ENCODE measurements at regions not wholly inside any gene's neighbourhood (a gene's known extent, or its start where the extent isn't known, plus 50 kb on each side); places are given as distances from the start of the nearest gene placed in this dataset.

DNA sequence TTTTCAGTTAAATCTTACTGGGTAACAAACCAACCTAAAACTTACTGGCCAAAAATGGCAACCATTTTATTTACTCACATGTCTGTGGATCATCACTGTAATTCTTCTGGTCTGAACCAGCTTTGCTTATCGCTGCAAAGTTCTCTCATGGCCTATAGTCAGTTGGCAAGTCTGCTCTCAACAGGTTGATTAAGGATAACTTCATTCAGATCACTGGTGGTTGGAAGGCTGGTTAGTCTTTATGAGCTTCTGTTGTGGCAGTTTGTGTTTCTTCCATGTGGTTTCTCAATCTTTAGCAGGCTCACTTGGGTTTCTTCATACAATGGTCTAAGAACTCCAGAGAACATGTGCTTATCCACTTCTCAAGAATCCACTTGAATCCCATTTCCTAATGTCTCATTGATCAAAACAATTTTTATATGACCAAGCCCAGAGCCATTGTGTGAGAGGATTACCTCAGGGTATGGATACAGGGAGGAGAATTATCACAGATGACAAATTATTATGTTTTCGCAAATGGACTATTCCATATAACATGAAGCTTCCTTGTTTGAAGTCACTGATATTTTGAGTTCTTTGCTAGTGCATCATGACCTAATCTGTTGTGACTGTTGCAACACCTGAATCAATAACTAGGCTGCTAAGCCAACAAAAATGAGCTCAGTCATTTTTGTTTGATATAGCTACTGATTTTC, 155.4 kb upstream of the BMP2 start (continued):
- TF ChIP-seq, protein P1, sequence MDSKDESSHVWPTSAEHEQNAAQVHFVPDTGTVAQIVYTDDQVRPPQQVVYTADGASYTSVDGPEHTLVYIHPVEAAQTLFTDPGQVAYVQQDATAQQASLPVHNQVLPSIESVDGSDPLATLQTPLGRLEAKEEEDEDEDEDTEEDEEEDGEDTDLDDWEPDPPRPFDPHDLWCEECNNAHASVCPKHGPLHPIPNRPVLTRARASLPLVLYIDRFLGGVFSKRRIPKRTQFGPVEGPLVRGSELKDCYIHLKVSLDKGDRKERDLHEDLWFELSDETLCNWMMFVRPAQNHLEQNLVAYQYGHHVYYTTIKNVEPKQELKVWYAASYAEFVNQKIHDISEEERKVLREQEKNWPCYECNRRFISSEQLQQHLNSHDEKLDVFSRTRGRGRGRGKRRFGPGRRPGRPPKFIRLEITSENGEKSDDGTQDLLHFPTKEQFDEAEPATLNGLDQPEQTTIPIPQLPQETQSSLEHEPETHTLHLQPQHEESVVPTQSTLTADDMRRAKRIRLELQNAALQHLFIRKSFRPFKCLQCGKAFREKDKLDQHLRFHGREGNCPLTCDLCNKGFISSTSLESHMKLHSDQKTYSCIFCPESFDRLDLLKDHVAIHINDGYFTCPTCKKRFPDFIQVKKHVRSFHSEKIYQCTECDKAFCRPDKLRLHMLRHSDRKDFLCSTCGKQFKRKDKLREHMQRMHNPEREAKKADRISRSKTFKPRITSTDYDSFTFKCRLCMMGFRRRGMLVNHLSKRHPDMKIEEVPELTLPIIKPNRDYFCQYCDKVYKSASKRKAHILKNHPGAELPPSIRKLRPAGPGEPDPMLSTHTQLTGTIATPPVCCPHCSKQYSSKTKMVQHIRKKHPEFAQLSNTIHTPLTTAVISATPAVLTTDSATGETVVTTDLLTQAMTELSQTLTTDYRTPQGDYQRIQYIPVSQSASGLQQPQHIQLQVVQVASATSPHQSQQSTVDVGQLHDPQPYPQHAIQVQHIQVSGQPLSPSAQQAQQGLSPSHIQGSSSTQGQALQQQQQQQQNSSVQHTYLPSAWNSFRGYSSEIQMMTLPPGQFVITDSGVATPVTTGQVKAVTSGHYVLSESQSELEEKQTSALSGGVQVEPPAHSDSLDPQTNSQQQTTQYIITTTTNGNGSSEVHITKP (CRISPR knock-in tag; IDR thresholded peaks at IDR 0.05; ENCODE audit: low read depth) = peak; percentile 75; the same call in 1 of the 2 replicates
- no peak for TF ChIP-seq MYC (CRISPR knock-in tag; IDR thresholded peaks at IDR 0.05; ENCODE audit: borderline replicate concordance)
- no peak for TF ChIP-seq ZNF101 (CRISPR knock-in tag; IDR thresholded peaks at IDR 0.05; ENCODE audit: borderline replicate concordance, low read depth)
- TF ChIP-seq ZNF331 (CRISPR knock-in tag; IDR thresholded peaks at IDR 0.05) = no peak
- no peak for TF ChIP-seq SMARCC2 (IDR thresholded peaks at IDR 0.05)
- TF ChIP-seq EP300 (IDR thresholded peaks at IDR 0.05; ENCODE audit: low read depth in 2 of 2, low read length in 2 of 2) = 0 out of 4 replicates have a peak, but pooled peaks of 1 of the 2 experiments have one; percentile 42
- TF ChIP-seq EP300 (CRISPR knock-in tag; IDR thresholded peaks at IDR 0.05; ENCODE audit: borderline replicate concordance) = no peak
- no peak for TF ChIP-seq NFATC3 (CRISPR knock-in tag; IDR thresholded peaks at IDR 0.05)
- TF ChIP-seq EHMT2 (IDR thresholded peaks at IDR 0.05; ENCODE audit: borderline replicate concordance, low read depth, low read length) = no peak
- peak; percentile 59; the same call in 1 of the 2 replicates for TF ChIP-seq ZFP82 (CRISPR knock-in tag; IDR thresholded peaks at IDR 0.05; ENCODE audit: borderline replicate concordance)
- 0 out of 2 replicates have a peak, but pooled peaks have one; percentile 71 for TF ChIP-seq ZNF670 (CRISPR knock-in tag; IDR thresholded peaks at IDR 0.05; ENCODE audit: borderline replicate concordance)
- no peak for TF ChIP-seq ZNF782 (CRISPR knock-in tag; IDR thresholded peaks at IDR 0.05; ENCODE audit: borderline replicate concordance)
- no peak for TF ChIP-seq FOXP1 (IDR thresholded peaks at IDR 0.05)
- peak; percentile 85 for TF ChIP-seq FOXP1 (CRISPR knock-in tag; IDR thresholded peaks at IDR 0.05)
- TF ChIP-seq NFE2L2 (IDR thresholded peaks at IDR 0.05; ENCODE audit: low read length) = 0 out of 2 replicates have a peak, but pooled peaks have one; percentile 14
- TF ChIP-seq ZNF614 (CRISPR knock-in tag; IDR thresholded peaks at IDR 0.05; ENCODE audit: borderline replicate concordance) = peak; percentile 74
- no peak for TF ChIP-seq SOX6 (IDR thresholded peaks at IDR 0.05)
- peak; percentile 30; the same call in 1 of the 2 replicates for TF ChIP-seq SOX6 (CRISPR knock-in tag; IDR thresholded peaks at IDR 0.05)
- TF ChIP-seq FOSL2 (CRISPR knock-in tag; IDR thresholded peaks at IDR 0.05) = peak; percentile 65
- TF ChIP-seq ZBTB21 (CRISPR knock-in tag; IDR thresholded peaks at IDR 0.05) = peak; percentile 43; the same call in 1 of the 2 replicates
- TF ChIP-seq MAFF (IDR thresholded peaks at IDR 0.05; ENCODE audit: low read depth, low read length) = peak; percentile 33; the same call in 1 of the 2 replicates
- no peak for TF ChIP-seq GABPA (IDR thresholded peaks at IDR 0.05; ENCODE audit: low read depth, low read length)
- TF ChIP-seq GABPA (CRISPR knock-in tag; IDR thresholded peaks at IDR 0.05; ENCODE audit: low read depth) = peak; percentile 25; the same call in 1 of the 2 replicates
- TF ChIP-seq HES4 (CRISPR knock-in tag; IDR thresholded peaks at IDR 0.05; ENCODE audit: borderline replicate concordance) = no peak
- TF ChIP-seq, protein P2, sequence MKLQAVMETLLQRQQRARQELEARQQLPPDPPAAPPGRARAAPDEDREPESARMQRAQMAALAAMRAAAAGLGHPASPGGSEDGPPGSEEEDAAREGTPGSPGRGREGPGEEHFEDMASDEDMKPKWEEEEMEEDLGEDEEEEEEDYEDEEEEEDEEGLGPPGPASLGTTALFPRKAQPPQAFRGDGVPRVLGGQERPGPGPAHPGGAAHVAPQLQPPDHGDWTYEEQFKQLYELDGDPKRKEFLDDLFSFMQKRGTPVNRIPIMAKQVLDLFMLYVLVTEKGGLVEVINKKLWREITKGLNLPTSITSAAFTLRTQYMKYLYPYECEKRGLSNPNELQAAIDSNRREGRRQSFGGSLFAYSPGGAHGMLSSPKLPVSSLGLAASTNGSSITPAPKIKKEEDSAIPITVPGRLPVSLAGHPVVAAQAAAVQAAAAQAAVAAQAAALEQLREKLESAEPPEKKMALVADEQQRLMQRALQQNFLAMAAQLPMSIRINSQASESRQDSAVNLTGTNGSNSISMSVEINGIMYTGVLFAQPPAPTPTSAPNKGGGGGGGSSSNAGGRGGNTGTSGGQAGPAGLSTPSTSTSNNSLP (IDR thresholded peaks at IDR 0.05; ENCODE audit: low read depth, low read length) = peak; percentile 66; the same call in 1 of the 2 replicates
- TF ChIP-seq ZNF44 (CRISPR knock-in tag; IDR thresholded peaks at IDR 0.05) = 0 out of 2 replicates have a peak, but pooled peaks have one; percentile 40
